Heart right ventricle (tissue), 16 donors: ENCODE measurements at regions not wholly inside any gene's neighbourhood (a gene's known extent, or its start where the extent isn't known, plus 50 kb on each side); places are given as distances from the start of the nearest gene placed in this dataset.

Source experiments
- ATAC-seq, 8 donors: fragments of 200-7000 bp; cut with Tn5 transposase; one replicate each; pipeline ENCODE4 v1.9.1; 2020; ENCODE audit warnings: mild to moderate bottlenecking in 8 of 8, moderate library complexity in 8 of 8, moderate number of reproducible peaks in 1 of 8
- DNase-seq, 2 donors: peaks; one replicate each; pipeline ENCODE4 v3.0.0-alpha.2; 2020
- H3K27ac ChIP-seq, 10 donors: fragments of 200-600 bp; sonication (generic) in 2 of 10; one replicate each; pipeline versions ENCODE4 v1.5.0 to v1.8.0; 2020 to 2022; ENCODE audit warnings: mild to moderate bottlenecking in 3 of 10
- H3K27me3 ChIP-seq, 7 donors: fragments of 200-600 bp; one replicate each; pipeline ENCODE4 v1.8.0; 2021 to 2022; ENCODE audit warnings: mild to moderate bottlenecking in 2 of 7
- H3K36me3 ChIP-seq, 9 donors: fragments of 200-600 bp; sonication (generic) in 1 of 9; one replicate each; pipeline versions ENCODE4 v1.5.0 to v1.8.0; 2020 to 2022; ENCODE audit warnings: mild to moderate bottlenecking in 2 of 9
- H3K4me1 ChIP-seq, 9 donors: fragments of 200-600 bp; sonication (generic) in 1 of 9; one replicate each; pipeline versions ENCODE4 v1.5.0 to v1.8.0; 2020 to 2022; ENCODE audit warnings: mild to moderate bottlenecking in 4 of 9
- H3K4me3 ChIP-seq, 10 donors: fragments of 200-600 bp; sonication (generic) in 2 of 10; one replicate each; pipeline versions ENCODE4 v1.5.0 to v1.8.0; 2020 to 2022; ENCODE audit warnings: mild to moderate bottlenecking in 7 of 10, moderate library complexity in 2 of 10
- H3K9me3 ChIP-seq, 11 donors: fragments of 200-600 bp in 10 of 11; sonication (generic) in 2 of 11; one replicate each; pipeline versions ENCODE4 v1.5.0 to v1.8.0; 2013 to 2022; ENCODE audit warnings: mild to moderate bottlenecking in 2 of 11, control low read depth in 1 of 11, moderate library complexity in 1 of 11
- CTCF ChIP-seq, 9 donors: fragments of 200-600 bp; sonication (generic) in 2 of 9; IDR thresholded peaks; one replicate each; pipeline versions ENCODE4 v1.5.0 to v1.8.0; 2021 to 2022; ENCODE audit warnings: antibody characterized with exemption in 9 of 9, mild to moderate bottlenecking in 5 of 9, moderate library complexity in 1 of 9
- WGBS, 2 donors: extraction: QIAGEN DNeasy Blood & Tissue Kit; methylation state at CpG; one replicate each; pipeline ENCODE4 v1.1.7; 2013; ENCODE audit warnings: inconsistent platforms in 1 of 2; 5-methylcytosine and 5-hydroxymethylcytosine counted together
- intact Hi-C, 10 donors: fragments of 100-400 bp; cut with DNase I; formaldehyde crosslinking; loops; one replicate each; pipeline versions ENCODE4 v1.11.1 to v1.14.2; 2022
- donor health status: Arrhythmogenic right ventricular cardiomyopathy.
- donor health status: ischemic (EF 13 %, LVEDD 7.1; RV severe dilation, severe dysfunction).
- donor health status: healthy with polysubstance abuse.
- donor health status: DM: no; HTN: yes; CAD: no.
- donor health status: DM: no; HTN: no; CAD: no.
- donor health status: ischemic (EF 25% LVEDD 6.9; RV normal size, moderate dysfunction).
- donor health status: ischemic (EF 25% LVEDD 5.7; RV mildly dilated, moderate dysfunction).
- donor health status: healthy.
- donor health status: DM: yes; HTN: yes; CAD: no.
- donor health status: Ischemic cardiomyopathy.
- donor health status: ischemic (EF 35%, LVEDD 5.7; RV mildly dilated, moderate dysfunction).
- donor health status: nonischemic (EF 11% LVEDD 7.7; RV severe dilation, severe dysfunction).
- donor health status: DM: yes; HTN: yes; CAD: no.
- donor health status: PGD.
- donor health status: ischemic (EF 29% LVEDD 5.4; RV normal size, mild dysfunction).
- donor health status: nonischemic (EF 23%, LVEDD 6.1; RV moderate dilation, normal function).

DNA sequence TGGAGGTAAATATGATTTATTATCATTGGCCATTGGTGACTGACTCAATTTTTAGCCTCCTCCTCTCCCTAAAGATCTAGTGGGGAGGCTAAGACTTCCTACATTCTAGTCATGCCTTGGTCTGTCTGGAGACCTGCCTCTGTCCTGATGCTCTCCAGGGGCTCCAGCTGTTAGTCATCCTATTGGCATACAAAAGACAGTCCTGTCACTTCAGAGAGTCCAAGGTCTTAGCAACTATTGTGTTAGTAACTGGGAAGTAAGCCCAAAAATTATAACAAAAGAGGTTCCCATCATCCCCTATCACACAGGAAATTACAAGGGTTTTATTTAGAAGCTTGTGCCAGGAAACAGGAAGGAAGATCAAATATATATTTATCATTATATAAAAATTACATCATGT lies 400.6 kb upstream of the VSTM2A start:
- DNase-seq: no peak
- intact Hi-C loops: no loop called here
- peaks cover 0 to 39% (median 0%) of the 10 kb centered on the region in 11 donors for H3K9me3 ChIP-seq
- no peak overlapping the region for H3K4me3 ChIP-seq
- peak overlapping the region in 1 of 10 donors; percentile 1 for H3K27ac ChIP-seq
- no peaks in the 10 kb centered on the region for H3K36me3 ChIP-seq
- no peaks in the 10 kb centered on the region for H3K27me3 ChIP-seq
- TF ChIP-seq CTCF (IDR thresholded peaks at IDR 0.05): no peak
- no peaks in the 10 kb centered on the region for H3K4me1 ChIP-seq
- ATAC-seq: peak in 2 of 8 donors; percentile 37 to 61

- Histone ChIP-seq H3K36me3 (no peaks in the 10 kb centered on the region), H3K4me1 (no peaks in the 10 kb centered on the region), H3K27ac (no peak overlapping the region), H3K4me3 (no peak overlapping the region), H3K27me3 (no peaks in the 10 kb centered on the region), H3K9me3 (peaks cover 0 to 34% (median 0%) of the 10 kb centered on the region in 11 donors)
- ATAC-seq: no peak
- intact Hi-C loops: no loop called here
- no peak for DNase-seq
- no peak for TF ChIP-seq CTCF (IDR thresholded peaks at IDR 0.05)
- 88 to 89% methylated on average over 8 of the region's 8 CpGs for WGBS, 2 donors
Measured at GRCh38 chr7:54145716-54146115, 396.5 kb upstream of the VSTM2A start.

- no peaks in the 10 kb centered on the region for H3K27me3 ChIP-seq
- peaks cover 0 to 4% (median 0%) of the 10 kb centered on the region in 11 donors for H3K9me3 ChIP-seq
- H3K36me3 ChIP-seq: no peaks in the 10 kb centered on the region
- intact Hi-C loops: no loop called here
- no peak for DNase-seq
- 38 to 39% methylated on average over 2 of the region's 2 CpGs for WGBS, 2 donors
- no peak overlapping the region for H3K27ac ChIP-seq
- no peak for ATAC-seq
- H3K4me3 ChIP-seq: no peak overlapping the region
- H3K4me1 ChIP-seq: no peaks in the 10 kb centered on the region
- TF ChIP-seq CTCF (IDR thresholded peaks at IDR 0.05): no peak
Measured at GRCh38 chr7:54153462-54153861, 388.7 kb upstream of the VSTM2A start.

DNA sequence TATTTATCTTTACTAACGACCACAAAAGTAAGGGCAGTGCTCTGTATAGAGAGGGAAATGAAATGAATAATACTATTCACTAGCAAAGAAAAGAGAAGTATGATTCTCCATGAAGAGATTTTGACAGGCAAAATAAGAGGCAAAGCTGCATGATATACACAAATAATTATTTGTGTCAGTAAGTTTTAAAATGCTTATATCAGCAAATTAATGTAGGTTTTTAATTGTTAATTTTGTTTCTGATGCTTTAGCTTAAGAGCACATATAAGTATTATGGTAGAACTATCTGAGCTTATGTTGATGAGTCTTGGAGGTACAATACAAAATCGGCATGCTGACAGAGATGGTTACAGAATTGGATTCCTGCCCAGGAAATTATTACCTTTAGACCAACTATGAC lies 383.1 kb upstream of the VSTM2A start:
- no peak overlapping the region for H3K27ac ChIP-seq
- H3K27me3 ChIP-seq: no peaks in the 10 kb centered on the region
- H3K4me1 ChIP-seq: no peaks in the 10 kb centered on the region
- no peak for DNase-seq
- H3K36me3 ChIP-seq: no peaks in the 10 kb centered on the region
- intact Hi-C loops: no loop called here
- WGBS, 2 donors: 66 to 68% methylated on average over 2 of the region's 2 CpGs
- no peak for ATAC-seq
- peaks cover 0 to 27% (median 0%) of the 10 kb centered on the region in 11 donors for H3K9me3 ChIP-seq
- no peak for TF ChIP-seq CTCF (IDR thresholded peaks at IDR 0.05)
- no peak overlapping the region for H3K4me3 ChIP-seq

DNA sequence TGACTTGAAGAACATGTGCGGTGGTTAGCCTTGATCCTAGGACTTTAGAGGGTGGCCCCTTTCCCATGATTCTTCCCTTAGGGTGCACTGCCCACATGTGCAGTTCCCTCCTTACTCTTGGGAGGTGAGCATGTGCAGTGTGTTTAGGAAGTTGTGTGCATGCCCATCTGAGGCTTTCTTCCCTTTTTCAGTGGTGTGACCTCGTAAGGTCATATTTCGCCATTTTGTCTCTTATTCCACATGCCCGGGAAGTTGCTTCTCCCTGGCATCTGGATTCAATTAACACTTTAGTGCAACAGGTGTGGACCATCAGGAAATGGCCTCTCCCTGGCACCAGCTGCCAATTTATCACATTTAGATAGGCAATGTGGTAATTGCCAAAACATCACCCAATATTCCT lies 380.6 kb upstream of the VSTM2A start:
- 86 to 90% methylated on average over 4 of the region's 4 CpGs for WGBS, 2 donors
- Histone ChIP-seq H3K4me1 (no peaks in the 10 kb centered on the region), H3K36me3 (no peaks in the 10 kb centered on the region), H3K27me3 (no peaks in the 10 kb centered on the region), H3K27ac (no peak overlapping the region), H3K9me3 (peaks cover 0 to 30% (median 0%) of the 10 kb centered on the region in 11 donors), H3K4me3 (no peak overlapping the region)
- no peak for TF ChIP-seq CTCF (IDR thresholded peaks at IDR 0.05)
- ATAC-seq: no peak
- intact Hi-C loops: no loop called here
- no peak for DNase-seq
